ENCODE measurements at regions not wholly inside any gene's neighbourhood (a gene's known extent, or its start where the extent isn't known, plus 50 kb on each side); places are given as distances from the start of the nearest gene placed in this dataset.

DNA sequence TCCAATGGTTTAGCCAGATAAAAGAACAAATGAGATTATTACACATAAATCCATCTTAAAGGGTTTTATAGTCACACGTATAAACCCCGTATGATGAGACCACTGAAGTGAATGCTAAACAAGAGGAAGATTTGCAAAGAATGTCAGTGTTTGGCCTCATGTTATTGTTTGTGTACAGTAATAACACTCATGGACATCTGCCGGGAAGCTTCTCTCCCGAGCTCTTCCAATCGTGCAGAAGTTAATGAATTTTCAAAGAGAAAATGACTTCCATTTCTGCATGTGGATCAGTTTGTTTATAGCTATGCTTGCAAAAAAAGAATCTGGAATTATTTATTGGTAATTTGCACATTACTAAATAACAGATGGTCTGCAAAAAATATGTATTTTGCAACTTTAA, 88.5 kb upstream of the APCDD1 start:
- TF ChIP-seq EZH2 (IDR thresholded peaks at IDR 0.05; ENCODE audit: insufficient read depth, low read length) = no peak
- TF ChIP-seq, protein P1, sequence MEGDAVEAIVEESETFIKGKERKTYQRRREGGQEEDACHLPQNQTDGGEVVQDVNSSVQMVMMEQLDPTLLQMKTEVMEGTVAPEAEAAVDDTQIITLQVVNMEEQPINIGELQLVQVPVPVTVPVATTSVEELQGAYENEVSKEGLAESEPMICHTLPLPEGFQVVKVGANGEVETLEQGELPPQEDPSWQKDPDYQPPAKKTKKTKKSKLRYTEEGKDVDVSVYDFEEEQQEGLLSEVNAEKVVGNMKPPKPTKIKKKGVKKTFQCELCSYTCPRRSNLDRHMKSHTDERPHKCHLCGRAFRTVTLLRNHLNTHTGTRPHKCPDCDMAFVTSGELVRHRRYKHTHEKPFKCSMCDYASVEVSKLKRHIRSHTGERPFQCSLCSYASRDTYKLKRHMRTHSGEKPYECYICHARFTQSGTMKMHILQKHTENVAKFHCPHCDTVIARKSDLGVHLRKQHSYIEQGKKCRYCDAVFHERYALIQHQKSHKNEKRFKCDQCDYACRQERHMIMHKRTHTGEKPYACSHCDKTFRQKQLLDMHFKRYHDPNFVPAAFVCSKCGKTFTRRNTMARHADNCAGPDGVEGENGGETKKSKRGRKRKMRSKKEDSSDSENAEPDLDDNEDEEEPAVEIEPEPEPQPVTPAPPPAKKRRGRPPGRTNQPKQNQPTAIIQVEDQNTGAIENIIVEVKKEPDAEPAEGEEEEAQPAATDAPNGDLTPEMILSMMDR (IDR thresholded peaks at IDR 0.05; ENCODE audit: insufficient read depth, low read depth, low read length) = no peak

All from astrocyte (in vitro differentiated cells and primary cell).